ENCODE measurements at regions not wholly inside any gene's neighbourhood (a gene's known extent, or its start where the extent isn't known, plus 50 kb on each side); places are given as distances from the start of the nearest gene placed in this dataset.

DNA sequence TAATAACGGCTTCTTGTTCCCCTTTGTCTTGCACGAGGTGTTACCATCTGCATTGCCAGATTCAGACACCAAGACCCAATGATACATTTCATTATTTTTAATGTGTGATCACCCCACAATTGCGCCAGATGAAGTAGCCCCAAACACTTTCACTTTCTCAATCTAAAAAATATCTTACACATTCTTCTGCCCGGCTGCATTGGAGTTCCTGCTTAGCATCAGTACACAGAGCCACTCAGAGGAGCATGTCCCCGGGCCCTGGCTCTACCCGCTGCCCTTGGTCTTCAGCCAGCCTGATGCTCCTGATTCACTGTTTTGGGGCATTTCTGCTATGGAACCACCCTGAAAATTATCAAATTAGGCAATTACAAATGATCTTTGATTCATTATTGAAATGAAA is 66.0 kb upstream of the TENM3 start:
- TF ChIP-seq, protein P1, sequence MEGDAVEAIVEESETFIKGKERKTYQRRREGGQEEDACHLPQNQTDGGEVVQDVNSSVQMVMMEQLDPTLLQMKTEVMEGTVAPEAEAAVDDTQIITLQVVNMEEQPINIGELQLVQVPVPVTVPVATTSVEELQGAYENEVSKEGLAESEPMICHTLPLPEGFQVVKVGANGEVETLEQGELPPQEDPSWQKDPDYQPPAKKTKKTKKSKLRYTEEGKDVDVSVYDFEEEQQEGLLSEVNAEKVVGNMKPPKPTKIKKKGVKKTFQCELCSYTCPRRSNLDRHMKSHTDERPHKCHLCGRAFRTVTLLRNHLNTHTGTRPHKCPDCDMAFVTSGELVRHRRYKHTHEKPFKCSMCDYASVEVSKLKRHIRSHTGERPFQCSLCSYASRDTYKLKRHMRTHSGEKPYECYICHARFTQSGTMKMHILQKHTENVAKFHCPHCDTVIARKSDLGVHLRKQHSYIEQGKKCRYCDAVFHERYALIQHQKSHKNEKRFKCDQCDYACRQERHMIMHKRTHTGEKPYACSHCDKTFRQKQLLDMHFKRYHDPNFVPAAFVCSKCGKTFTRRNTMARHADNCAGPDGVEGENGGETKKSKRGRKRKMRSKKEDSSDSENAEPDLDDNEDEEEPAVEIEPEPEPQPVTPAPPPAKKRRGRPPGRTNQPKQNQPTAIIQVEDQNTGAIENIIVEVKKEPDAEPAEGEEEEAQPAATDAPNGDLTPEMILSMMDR (IDR thresholded peaks at IDR 0.05; ENCODE audit: low read depth, low read length): no peak

DNA sequence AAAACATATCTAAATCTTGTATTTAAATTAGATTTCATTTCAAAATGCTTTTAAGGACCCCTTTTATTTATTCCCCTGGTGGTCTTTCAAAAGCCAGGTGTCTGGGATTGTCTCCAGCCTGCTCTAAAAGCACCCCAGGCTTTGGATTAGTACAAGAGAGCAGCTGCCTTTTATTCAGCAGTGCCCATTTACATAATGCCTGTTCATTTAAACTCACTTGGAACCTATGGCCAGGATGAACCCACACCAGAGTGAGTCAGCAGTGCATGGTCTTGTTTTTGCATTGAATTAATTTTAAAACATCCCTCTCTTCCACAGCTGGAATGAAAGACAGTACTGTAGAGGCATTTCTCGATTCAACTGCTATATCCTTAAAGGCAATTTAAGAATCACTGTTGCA is 64.1 kb upstream of the TENM3 start:
- TF ChIP-seq, protein P1 (IDR thresholded peaks at IDR 0.05; ENCODE audit: low read depth, low read length): no peak
- DNase-seq (ENCODE audit: extremely low read depth, low read depth): no peak

More for the DNA sequence above, 66.0 kb upstream of the TENM3 start:
- no peak for DNase-seq (ENCODE audit: extremely low read depth, low read depth)

DNA sequence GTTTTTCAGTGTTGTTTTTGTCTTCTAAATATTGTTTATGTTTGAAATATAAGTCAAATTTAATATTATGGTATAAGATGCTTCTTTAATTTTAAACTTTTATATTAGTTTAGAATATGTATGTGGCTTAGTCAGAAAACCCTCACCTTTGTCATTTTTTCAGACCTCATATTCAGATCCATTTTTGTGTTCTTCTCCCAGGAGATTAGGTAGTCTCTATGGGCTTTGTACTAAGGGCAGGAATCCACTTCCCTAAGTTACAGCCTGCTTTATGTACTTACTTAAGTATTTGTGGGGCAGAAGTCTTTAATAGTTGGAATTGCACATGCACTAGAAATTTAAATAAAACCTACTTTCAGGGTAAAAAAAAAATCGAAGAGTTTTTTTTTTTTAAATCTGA is 63.5 kb upstream of the TENM3 start:
- TF ChIP-seq, protein P1 (IDR thresholded peaks at IDR 0.05; ENCODE audit: low read depth, low read length): no peak
- no peak for DNase-seq (ENCODE audit: extremely low read depth, low read depth)

DNA sequence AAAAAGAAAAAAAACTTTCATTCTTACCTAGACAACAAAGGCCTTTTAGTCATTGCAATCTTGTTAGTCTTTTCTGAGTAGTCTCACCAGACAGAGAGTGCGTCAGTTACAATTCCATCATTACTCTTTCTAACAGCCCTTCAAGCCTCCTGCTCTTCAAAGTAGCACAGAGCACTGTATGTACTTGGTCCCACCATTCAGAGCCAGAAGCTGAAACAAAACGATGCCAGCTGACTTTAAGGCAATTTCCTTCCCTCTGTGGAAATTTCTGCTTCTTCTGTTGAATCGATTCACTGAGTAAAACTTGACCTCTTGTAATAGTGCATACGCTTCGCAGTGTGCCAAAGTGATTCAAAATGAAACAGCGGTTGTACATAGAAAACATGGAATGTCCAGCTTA is 57.7 kb upstream of the TENM3 start:
- TF ChIP-seq, protein P1 (IDR thresholded peaks at IDR 0.05; ENCODE audit: low read depth, low read length): no peak
- DNase-seq (ENCODE audit: extremely low read depth, low read depth): no peak

DNA sequence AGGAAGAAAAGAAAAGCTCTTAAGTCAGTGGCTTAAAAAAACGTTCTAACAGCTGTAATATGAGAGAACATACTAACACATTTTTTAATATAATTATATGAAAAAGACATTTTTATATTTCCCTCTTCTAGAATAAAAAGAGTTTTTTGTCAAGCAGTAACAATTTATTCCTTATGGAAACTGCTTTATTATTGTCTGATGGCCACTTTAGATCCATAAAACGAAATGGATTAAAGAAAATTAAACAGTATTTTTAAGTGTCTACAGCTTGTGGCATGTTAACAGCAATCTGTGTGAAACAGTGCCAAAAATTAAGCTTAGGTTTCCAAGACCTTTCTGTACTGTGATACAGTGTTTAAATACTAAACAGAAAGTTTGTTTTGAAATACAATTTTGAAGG is 55.5 kb upstream of the TENM3 start:
- TF ChIP-seq, protein P1 (IDR thresholded peaks at IDR 0.05; ENCODE audit: low read depth, low read length): no peak
- no peak for DNase-seq (ENCODE audit: extremely low read depth, low read depth)

DNA sequence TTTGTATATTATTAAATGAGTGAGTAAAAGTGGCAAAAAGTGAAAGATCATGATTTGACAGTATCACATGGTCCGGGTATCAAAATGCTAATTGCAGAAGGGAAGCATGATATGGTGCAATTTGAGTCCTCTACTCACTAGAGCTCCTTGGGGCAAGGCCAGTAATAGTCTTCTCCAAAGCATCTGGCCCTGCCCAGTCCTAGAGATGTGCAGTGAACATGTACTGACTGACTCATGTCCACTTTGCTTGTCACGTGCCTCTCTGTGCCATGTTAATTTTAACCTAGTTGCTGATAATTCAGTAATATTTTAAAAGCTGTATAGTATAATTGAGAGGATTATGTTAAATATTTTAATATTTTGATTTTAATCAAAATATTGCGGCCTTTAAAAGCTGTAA is 54.6 kb upstream of the TENM3 start:
- TF ChIP-seq, protein P1 (IDR thresholded peaks at IDR 0.05; ENCODE audit: low read depth, low read length): no peak
- no peak for DNase-seq (ENCODE audit: extremely low read depth, low read depth)

DNA sequence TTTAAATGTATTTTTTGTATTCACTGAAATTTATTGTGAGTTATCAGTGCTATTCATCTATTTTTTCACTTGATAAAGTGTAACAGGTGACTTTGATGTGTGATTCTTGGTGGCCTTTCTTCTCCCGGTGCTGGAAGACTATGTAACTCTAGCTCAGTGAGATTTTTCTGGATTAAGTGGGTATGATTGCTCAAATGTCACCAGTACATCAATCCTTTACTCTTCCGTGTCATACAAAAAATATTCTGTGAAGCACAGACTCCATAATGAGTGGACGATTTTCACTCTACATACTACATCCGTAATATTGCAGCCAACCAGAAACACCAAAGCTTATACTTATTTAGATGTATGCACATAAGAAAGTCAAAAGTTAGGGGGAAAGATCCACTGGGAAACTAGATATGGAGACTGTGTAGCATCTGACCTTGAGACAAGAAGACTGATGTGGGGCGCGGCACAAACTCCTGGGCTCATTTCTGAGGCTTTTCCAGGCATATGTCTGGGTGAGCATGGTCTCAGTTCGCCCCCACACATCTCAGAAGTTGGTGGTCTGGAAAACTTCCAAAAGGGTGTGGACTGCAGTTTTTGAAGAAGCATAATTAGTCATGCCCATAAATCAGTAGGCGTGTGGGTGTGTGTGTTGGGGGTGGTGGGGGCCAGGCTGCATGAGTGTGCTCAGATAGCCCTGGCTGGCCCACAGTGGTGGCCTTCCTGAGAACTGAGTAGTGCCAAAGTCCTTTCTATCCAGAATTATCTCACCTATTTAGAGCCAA is 53.9 kb upstream of the TENM3 start:
- DNase-seq (ENCODE audit: extremely low read depth, low read depth): no peak
- TF ChIP-seq, protein P1 (IDR thresholded peaks at IDR 0.05; ENCODE audit: low read depth, low read length): no peak
